ENCODE measurements at regions not wholly inside any gene's neighbourhood (a gene's known extent, or its start where the extent isn't known, plus 50 kb on each side); places are given as distances from the start of the nearest gene placed in this dataset.
"Not testable (repeated sequence)": the region's sequence is repeated elsewhere in the genome, so short reads cannot be mapped to it uniquely, and the experiment has no call there.

- 56 to 89% (median 63%) methylated on average over 1 of the region's 1 CpG for WGBS, 5 donors
- DNase-seq; H3K4me3 ChIP-seq; intact Hi-C loops (cut with DNase I; ENCODE audit: low total_unique reads); H3K36me3 ChIP-seq; H3K27ac ChIP-seq; H3K9me3 ChIP-seq; H3K4me1 ChIP-seq: not testable (repeated sequence)
- peaks cover 0 to 14% (median 0%) of the 10 kb centered on the region in 7 donors for H3K27me3 ChIP-seq (replicated peaks in 1 of 7)
Measured at GRCh38 chr16:33063365-33064170, 130.5 kb upstream of the TP53TG3C start.

- DNase-seq; H3K27me3 ChIP-seq (replicated peaks in 1 of 7); H3K36me3 ChIP-seq; H3K9me3 ChIP-seq; H3K27ac ChIP-seq; intact Hi-C loops (cut with DNase I; ENCODE audit: low total_unique reads); H3K4me1 ChIP-seq; H3K4me3 ChIP-seq: not testable (repeated sequence)
- WGBS, 5 donors = 29 to 42% (median 33%) methylated on average over 2 of the region's 2 CpGs
Measured at GRCh38 chr16:33064454-33065073, 129.5 kb upstream of the TP53TG3C start.

Small RNA genes in the stretch of these regions (small RNA-seq; reads per million reads assigned to genes)
- 0 reads per million in 4 donors for gene AC145350.3
